ENCODE measurements at regions not wholly inside any gene's neighbourhood (a gene's known extent, or its start where the extent isn't known, plus 50 kb on each side); places are given as distances from the start of the nearest gene placed in this dataset.

DNA sequence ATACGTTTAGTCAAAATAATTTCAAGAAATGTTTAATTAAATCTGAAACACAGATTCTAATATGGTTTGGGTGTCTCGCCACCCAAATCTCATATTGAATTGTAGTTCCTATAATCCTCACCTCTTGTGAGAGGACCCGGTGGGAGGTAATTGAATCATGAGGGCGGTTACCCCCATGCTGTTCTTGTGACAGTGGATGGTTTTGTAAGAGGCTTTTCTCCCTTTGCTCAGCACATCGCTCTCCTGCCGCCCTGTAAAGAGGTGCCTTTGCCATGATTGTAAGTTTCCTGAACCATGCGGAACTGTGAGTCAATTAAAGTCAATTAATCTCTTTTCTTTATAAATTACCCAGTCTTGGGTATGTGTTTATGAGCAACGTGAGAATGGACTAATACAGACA lies 1045.1 kb upstream of the POU3F3 start:
- in situ Hi-C loops (cut with MboI; ENCODE audit: low pct_unique_long_range_greater_than_20kb, low sequenced_read_pairs) = no loop called here
- DNase-seq = no peak

- in situ Hi-C loops (cut with MboI; ENCODE audit: low pct_unique_long_range_greater_than_20kb, low sequenced_read_pairs) = no loop called here
- DNase-seq = no peak
These were observed 1044.5 kb upstream of the POU3F3 start for GRCh38 chr2:103809415-103809814.

- DNase-seq = no peak
- in situ Hi-C loops (cut with MboI; ENCODE audit: low pct_unique_long_range_greater_than_20kb, low sequenced_read_pairs) = no loop called here
These were observed 1043.9 kb upstream of the POU3F3 start for GRCh38 chr2:103809941-103810441.

DNA sequence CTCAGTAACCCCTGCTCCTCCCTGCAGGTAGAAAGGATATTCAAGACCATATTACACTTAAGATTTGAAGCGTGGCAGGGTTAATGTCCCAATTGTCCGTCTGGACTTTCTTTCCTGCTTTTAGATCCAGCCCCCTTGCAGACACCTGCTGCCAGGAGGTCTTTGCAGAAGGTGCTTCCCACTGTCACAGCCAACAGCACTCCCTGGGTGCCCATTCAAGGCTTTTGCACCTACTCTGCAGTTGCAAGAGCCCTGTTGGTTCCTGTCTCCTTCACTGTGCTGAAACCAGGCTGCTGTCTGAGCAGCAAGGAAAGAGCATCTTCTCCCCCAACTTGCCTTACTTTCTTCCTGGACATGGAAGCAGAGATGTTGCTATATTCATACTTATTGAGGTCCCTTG lies 1043.0 kb upstream of the POU3F3 start:
- no peak for DNase-seq
- in situ Hi-C loops (cut with MboI; ENCODE audit: low pct_unique_long_range_greater_than_20kb, low sequenced_read_pairs) = no loop called here

GRCh38 chr2:103814016-103814415 lies 1039.9 kb upstream of the POU3F3 start:
- in situ Hi-C loops (cut with MboI; ENCODE audit: low pct_unique_long_range_greater_than_20kb, low sequenced_read_pairs) = no loop called here
- DNase-seq = no peak

- DNase-seq = no peak
- in situ Hi-C loops (cut with MboI; ENCODE audit: low pct_unique_long_range_greater_than_20kb, low sequenced_read_pairs) = no loop called here
These were observed 1038.2 kb upstream of the POU3F3 start for GRCh38 chr2:103815731-103816130.

DNA sequence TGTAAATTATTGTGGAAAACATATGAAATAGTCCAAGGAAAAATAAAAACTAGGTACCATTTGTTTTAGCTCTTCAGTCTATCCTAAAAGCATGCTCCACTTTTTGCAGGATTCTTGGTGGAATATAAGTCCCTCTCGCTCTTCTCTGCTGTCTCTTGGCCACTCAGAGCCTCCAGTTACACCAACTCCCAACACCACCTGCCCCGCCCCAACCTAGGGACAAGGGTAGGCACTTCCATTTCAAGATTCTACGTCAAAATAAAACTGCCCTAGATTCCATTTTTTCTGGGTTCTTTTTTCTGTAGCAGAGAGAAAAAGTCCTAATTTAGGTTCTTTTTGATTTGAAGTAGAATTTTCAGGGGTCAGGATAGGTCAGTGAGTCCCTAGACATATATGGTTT lies 1036.2 kb upstream of the POU3F3 start:
- in situ Hi-C loops (cut with MboI; ENCODE audit: low pct_unique_long_range_greater_than_20kb, low sequenced_read_pairs) = no loop called here
- no peak for DNase-seq

DNA sequence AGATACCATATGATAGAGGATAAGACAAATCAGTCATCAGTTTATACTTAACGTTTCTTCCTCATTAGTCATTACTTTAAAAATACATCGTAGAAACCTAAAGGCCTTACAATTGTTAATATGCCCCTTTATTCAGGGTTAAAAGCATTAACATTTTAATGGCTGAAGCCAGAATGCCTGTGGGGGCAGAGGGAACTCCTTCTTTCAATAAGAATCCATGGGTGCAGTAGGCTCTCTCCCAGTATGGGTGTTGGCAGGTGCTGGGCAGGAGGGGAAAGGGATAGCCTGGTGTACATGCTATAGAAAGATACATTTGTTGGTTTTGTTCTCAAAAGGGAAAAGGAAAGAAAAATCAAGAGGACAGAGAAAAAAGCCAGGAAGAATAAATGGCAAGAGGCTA lies 1035.7 kb upstream of the POU3F3 start:
- in situ Hi-C loops (cut with MboI; ENCODE audit: low pct_unique_long_range_greater_than_20kb, low sequenced_read_pairs) = no loop called here
- no peak for DNase-seq

- no peak for DNase-seq
- in situ Hi-C loops (cut with MboI; ENCODE audit: low pct_unique_long_range_greater_than_20kb, low sequenced_read_pairs) = no loop called here
These were observed 1034.3 kb upstream of the POU3F3 start for GRCh38 chr2:103819599-103819998.

GRCh38 chr2:103823847-103824246 lies 1030.1 kb upstream of the POU3F3 start:
- in situ Hi-C loops (cut with MboI; ENCODE audit: low pct_unique_long_range_greater_than_20kb, low sequenced_read_pairs) = no loop called here

DNA sequence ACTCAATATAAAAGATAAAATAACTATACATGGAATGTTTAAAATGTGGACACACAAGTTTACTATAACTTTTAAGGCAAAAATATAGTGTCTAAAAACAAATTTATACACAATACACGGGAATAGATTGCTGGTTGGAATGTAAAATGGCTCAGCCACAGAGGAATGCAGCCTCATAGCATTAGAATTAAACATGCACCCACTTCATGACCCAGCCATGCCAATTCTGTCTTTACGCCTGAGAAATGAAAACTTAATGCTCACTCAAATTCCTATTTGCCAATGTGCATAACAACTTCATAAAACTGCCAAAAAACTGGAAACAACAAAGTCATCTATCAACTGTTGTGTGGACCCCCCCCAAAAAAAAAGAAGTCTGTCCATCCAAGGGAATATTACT lies 1006.6 kb upstream of the POU3F3 start:
- in situ Hi-C loops (cut with MboI; ENCODE audit: low pct_unique_long_range_greater_than_20kb, low sequenced_read_pairs) = no loop called here
- DNase-seq = no peak

More at GRCh38 chr2:103823847-103824246, 1030.1 kb upstream of the POU3F3 start:
- DNase-seq = no peak

DNA sequence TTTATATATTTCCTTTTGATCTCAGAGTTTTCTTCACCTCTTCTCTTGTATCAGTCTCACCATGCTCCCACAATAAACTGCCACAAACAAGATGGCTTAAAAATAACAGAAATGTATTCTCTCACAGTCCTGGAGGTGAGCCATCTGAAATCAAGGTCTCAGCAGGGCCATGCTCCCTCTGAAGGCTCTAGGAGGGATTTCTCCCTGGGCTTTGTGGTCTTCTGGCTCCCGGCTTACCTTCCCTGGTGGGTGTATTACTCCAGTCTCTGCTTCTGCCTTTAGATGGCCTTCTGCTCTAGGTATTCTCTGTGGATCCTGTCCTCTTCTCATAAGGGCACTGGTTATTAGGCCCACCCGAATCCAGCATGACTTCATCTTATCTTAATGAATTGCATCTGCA lies 994.7 kb upstream of the POU3F3 start:
- in situ Hi-C loops (cut with MboI; ENCODE audit: low pct_unique_long_range_greater_than_20kb, low sequenced_read_pairs) = no loop called here
- no peak for DNase-seq

- in situ Hi-C loops (cut with MboI; ENCODE audit: low pct_unique_long_range_greater_than_20kb, low sequenced_read_pairs) = no loop called here
- DNase-seq = no peak
These were observed 993.9 kb upstream of the POU3F3 start for GRCh38 chr2:103860016-103860415.

DNA sequence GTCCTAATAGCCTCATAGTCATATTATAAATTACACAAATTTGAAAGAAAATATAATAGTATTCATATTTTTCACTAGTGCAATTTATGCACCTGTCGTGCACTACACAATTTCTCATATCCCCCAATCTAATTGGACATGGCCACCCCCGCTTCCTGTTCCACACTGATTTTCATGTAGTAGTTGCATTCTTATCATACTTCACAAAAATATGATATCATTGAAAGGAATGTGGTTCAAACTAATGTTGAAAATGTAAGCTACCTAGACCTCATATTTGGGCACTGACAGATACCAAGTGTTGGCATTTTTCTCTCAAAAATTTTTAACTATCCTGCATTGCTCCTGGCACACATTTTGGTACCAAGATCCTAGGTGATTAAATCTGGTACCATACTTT lies 985.5 kb upstream of the POU3F3 start:
- in situ Hi-C loops (cut with MboI; ENCODE audit: low pct_unique_long_range_greater_than_20kb, low sequenced_read_pairs) = no loop called here
- no peak for DNase-seq

- DNase-seq = no peak
- in situ Hi-C loops (cut with MboI; ENCODE audit: low pct_unique_long_range_greater_than_20kb, low sequenced_read_pairs) = no loop called here
These were observed 980.1 kb upstream of the POU3F3 start for GRCh38 chr2:103873716-103874351.

- DNase-seq = no peak
- in situ Hi-C loops (cut with MboI; ENCODE audit: low pct_unique_long_range_greater_than_20kb, low sequenced_read_pairs) = no loop called here
These were observed 978.8 kb upstream of the POU3F3 start for GRCh38 chr2:103875131-103875530.

DNA sequence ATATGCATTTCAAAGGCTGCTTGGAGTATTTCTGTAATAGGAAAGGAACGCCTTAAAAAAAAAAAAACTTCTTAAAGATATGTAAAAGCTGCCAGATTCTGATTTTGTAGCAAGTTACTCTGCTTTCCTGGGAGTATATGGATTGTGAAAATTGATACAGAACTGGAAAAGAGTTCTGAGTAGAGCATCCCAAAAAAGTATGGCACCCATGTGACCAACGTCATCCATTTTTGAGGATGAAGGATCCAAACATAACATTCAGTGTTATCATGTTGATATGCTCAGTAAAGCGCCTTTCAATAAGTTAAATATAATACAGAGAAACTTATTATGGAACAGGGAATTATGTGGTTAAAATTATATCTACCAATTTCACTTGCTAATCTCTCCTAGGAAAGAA lies 978.4 kb upstream of the POU3F3 start:
- in situ Hi-C loops (cut with MboI; ENCODE audit: low pct_unique_long_range_greater_than_20kb, low sequenced_read_pairs) = no loop called here
- no peak for DNase-seq

GRCh38 chr2:103876611-103877010 lies 977.3 kb upstream of the POU3F3 start:
- in situ Hi-C loops (cut with MboI; ENCODE audit: low pct_unique_long_range_greater_than_20kb, low sequenced_read_pairs) = no loop called here
- no peak for DNase-seq

GRCh38 chr2:103879101-103879500 lies 974.8 kb upstream of the POU3F3 start:
- in situ Hi-C loops (cut with MboI; ENCODE audit: low pct_unique_long_range_greater_than_20kb, low sequenced_read_pairs) = no loop called here

GRCh38 chr2:103880081-103880834 lies 973.7 kb upstream of the POU3F3 start:
- in situ Hi-C loops (cut with MboI; ENCODE audit: low pct_unique_long_range_greater_than_20kb, low sequenced_read_pairs) = no loop called here
- DNase-seq = no peak

More at GRCh38 chr2:103879101-103879500, 974.8 kb upstream of the POU3F3 start:
- DNase-seq = no peak

GRCh38 chr2:103887625-103888024 lies 966.3 kb upstream of the POU3F3 start:
- in situ Hi-C loops (cut with MboI; ENCODE audit: low pct_unique_long_range_greater_than_20kb, low sequenced_read_pairs) = no loop called here
- DNase-seq = no peak
